CD14-positive monocyte (primary cell): ENCODE measurements at regions not wholly inside any gene's neighbourhood (a gene's known extent, or its start where the extent isn't known, plus 50 kb on each side); places are given as distances from the start of the nearest gene placed in this dataset.

Experiments used
- DNase-seq, 3 donors: peaks; one replicate each; pipeline ENCODE4 v3.0.0-alpha.2; 2011 to 2022
- H2AFZ ChIP-seq: 2 replicates; pipeline ENCODE4 v1.6.0; 2012; ENCODE audit warnings: mild to moderate bottlenecking, low read depth, low read length, inconsistent platforms; ENCODE audit not compliant: insufficient read depth, poor library complexity, severe bottlenecking
- H3K27ac ChIP-seq, 2 donors: 1 replicate in 1 of 2; 2 replicates in 1 of 2; pipeline ENCODE4 v1.5.1; 2012 to 2013; ENCODE audit warnings: low read length in 2 of 2, control low read depth in 1 of 2, inconsistent platforms in 1 of 2, low read depth in 1 of 2, mild to moderate bottlenecking in 1 of 2
- H3K27me3 ChIP-seq, 2 donors: one replicate each; pipeline versions ENCODE4 v1.6.0 to v1.6.1; 2011 to 2013; ENCODE audit warnings: low read length in 2 of 2; ENCODE audit not compliant: control insufficient read depth in 2 of 2, insufficient read depth in 2 of 2
- H3K36me3 ChIP-seq, 2 donors: replicated peaks in 1 of 2; 1 replicate in 1 of 2; 2 replicates in 1 of 2; pipeline versions ENCODE4 v1.5.1 to v1.6.1; 2012 to 2013; ENCODE audit warnings: low read length in 2 of 2, control low read depth in 1 of 2, inconsistent platforms in 1 of 2, mild to moderate bottlenecking in 1 of 2; ENCODE audit not compliant: insufficient read depth in 2 of 2, control insufficient read depth in 1 of 2
- H3K4me1 ChIP-seq, 2 donors: 1 replicate in 1 of 2; 2 replicates in 1 of 2; pipeline versions ENCODE4 v1.5.1 to v1.6.1; 2012 to 2013; ENCODE audit warnings: low read length in 2 of 2, control low read depth in 1 of 2, inconsistent platforms in 1 of 2, mild to moderate bottlenecking in 1 of 2, moderate library complexity in 1 of 2; ENCODE audit not compliant: insufficient read depth in 2 of 2, control insufficient read depth in 1 of 2
- H3K4me2 ChIP-seq: replicated peaks from 2 replicates; pipeline ENCODE3; 2012; ENCODE audit warnings: low read length, moderate library complexity, mild to moderate bottlenecking; ENCODE audit not compliant: poor library complexity, severe bottlenecking; ENCODE audit errors: extremely low read depth
- H3K4me3 ChIP-seq, 3 experiments: fragments of 200-600 bp in 1 of 3; sonication (generic) in 1 of 3; replicated peaks in 1 of 3; 1 replicate in 2 of 3; 2 replicates in 1 of 3; pipeline ENCODE4 v1.5.1; 2011 to 2013; ENCODE audit warnings: low read length in 3 of 3, mild to moderate bottlenecking in 3 of 3, control low read depth in 2 of 3, low read depth in 2 of 3, inconsistent platforms in 1 of 3, moderate library complexity in 1 of 3
- H3K79me2 ChIP-seq: 2 replicates; pipeline ENCODE4 v1.6.0; 2012; ENCODE audit warnings: mild to moderate bottlenecking, control low read depth, inconsistent platforms, low read length, moderate library complexity; ENCODE audit not compliant: insufficient read depth
- H3K9ac ChIP-seq: 2 replicates; pipeline ENCODE4 v1.6.0; 2017; ENCODE audit warnings: low read length, mild to moderate bottlenecking; ENCODE audit not compliant: insufficient read depth, poor library complexity, severe bottlenecking
- H3K9me3 ChIP-seq, 2 donors: replicated peaks in 1 of 2; 1 replicate in 1 of 2; 2 replicates in 1 of 2; pipeline versions ENCODE4 v1.5.1 to v1.6.1; 2012 to 2013; ENCODE audit warnings: low read length in 2 of 2, control low read depth in 1 of 2; ENCODE audit not compliant: control insufficient read depth in 1 of 2, insufficient read depth in 1 of 2
- H4K20me1 ChIP-seq: 2 replicates; pipeline ENCODE4 v1.6.0; 2012; ENCODE audit warnings: mild to moderate bottlenecking, low read length, control low read depth, moderate library complexity; ENCODE audit not compliant: insufficient read depth
- H3K27ac Mint-ChIP-seq, 7 donors: one replicate each; pipeline ENCODE4 v1.8.0; 2020; ENCODE audit warnings: mild to moderate bottlenecking in 7 of 7, mixed read lengths in 7 of 7, moderate library complexity in 6 of 7, inconsistent platforms in 2 of 7
- H3K27me3 Mint-ChIP-seq, 3 donors: one replicate each; pipeline ENCODE4 v1.8.0; 2021 to 2022; ENCODE audit warnings: low read depth in 3 of 3, mild to moderate bottlenecking in 3 of 3, mixed read lengths in 3 of 3, moderate library complexity in 3 of 3, inconsistent platforms in 1 of 3
- H3K36me3 Mint-ChIP-seq, 2 donors: one replicate each; pipeline ENCODE4 v1.8.0; 2020; ENCODE audit warnings: mixed read lengths in 2 of 2, inconsistent platforms in 1 of 2, mild to moderate bottlenecking in 1 of 2
- H3K4me1 Mint-ChIP-seq: one replicate; pipeline ENCODE4 v1.8.0; 2020; ENCODE audit warnings: mild to moderate bottlenecking, mixed read lengths
- H3K4me3 Mint-ChIP-seq, 2 donors: one replicate each; pipeline ENCODE4 v1.8.0; 2020; ENCODE audit warnings: mild to moderate bottlenecking in 2 of 2, mixed read lengths in 2 of 2, moderate library complexity in 1 of 2
- H3K9me3 Mint-ChIP-seq, 7 donors: one replicate each; pipeline ENCODE4 v1.8.0; 2020 to 2022; ENCODE audit warnings: mixed read lengths in 7 of 7, mild to moderate bottlenecking in 6 of 7, moderate library complexity in 6 of 7, inconsistent platforms in 2 of 7
- CTCF ChIP-seq: fragments of 200-600 bp; IDR thresholded peaks from one replicate; pipeline ENCODE4 v1.8.0; 2022; ENCODE audit warnings: antibody characterized with exemption, mild to moderate bottlenecking
- WGBS: methylation state at CpG from one replicate; pipeline ENCODE4 v1.1.5; 2013; ENCODE audit warnings: missing lambda C conversion rate; ENCODE audit not compliant: insufficient coverage; 5-methylcytosine and 5-hydroxymethylcytosine counted together
- intact Hi-C, 2 donors: fragments of 100-400 bp; cut with micrococcal nuclease; formaldehyde crosslinking; loops; one replicate each; pipeline versions ENCODE4 v1.15.0 to v1.15.1; 2023

DNA sequence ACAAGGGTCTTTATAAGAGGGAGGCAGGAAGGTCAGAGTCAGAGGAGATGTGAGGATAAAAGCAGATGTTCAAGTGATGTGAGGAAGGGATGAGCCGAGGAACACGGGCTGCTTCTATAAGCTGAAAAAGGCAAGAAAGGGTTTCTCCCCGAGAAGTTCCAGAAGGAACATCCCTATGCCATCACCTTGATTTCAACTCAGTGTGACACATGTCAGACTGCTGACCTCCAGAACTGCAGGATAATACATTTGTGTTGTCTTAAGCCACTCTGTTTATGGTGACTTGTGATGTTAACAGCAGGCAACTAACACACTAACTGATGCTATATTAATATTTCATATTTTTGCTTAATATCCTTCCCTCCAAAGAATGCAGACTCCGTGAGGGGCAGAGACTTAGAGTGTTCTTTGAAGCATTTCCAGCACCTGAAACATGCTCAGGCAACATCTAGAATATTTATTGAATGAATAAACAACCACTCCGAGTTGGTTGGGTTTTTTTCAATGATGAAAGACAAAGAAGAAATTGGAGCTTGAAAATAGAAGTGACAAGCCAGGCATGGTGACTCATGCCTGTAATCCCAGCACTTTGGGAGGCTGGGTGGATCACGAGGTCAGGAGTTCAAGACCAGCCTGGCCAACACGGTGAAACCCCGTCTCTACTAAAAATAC lies 77.6 kb upstream of the ADRA1B start:
- Mint-ChIP-seq H3K4me1 (no peaks in the 10 kb centered on the region), H3K27ac (no peak overlapping the region), H3K9me3 (peaks cover 0 to 4% (median 0%) of the 10 kb centered on the region in 7 donors), H3K27me3 (peaks cover 1 to 3% (median 2%) of the 10 kb centered on the region in 3 donors), H3K36me3 (no peaks in the 10 kb centered on the region), H3K4me3 (no peak overlapping the region)
- H3K4me2 ChIP-seq, result no peak overlapping the region
- no peak overlapping the region for H3K27ac ChIP-seq
- H3K27me3 ChIP-seq, result no peaks in the 10 kb centered on the region
- H3K9me3 ChIP-seq, result no peaks in the 10 kb centered on the region
- intact Hi-C loops, result no loop called here
- H3K9ac ChIP-seq, result no peak overlapping the region
- no peaks in the 10 kb centered on the region for H3K79me2 ChIP-seq
- no peak overlapping the region for H3K4me3 ChIP-seq
- 93% methylated on average over 3 of the region's 8 CpGs for WGBS
- no peak for TF ChIP-seq CTCF
- H3K4me1 ChIP-seq, result no peaks in the 10 kb centered on the region
- no peaks in the 10 kb centered on the region for H3K36me3 ChIP-seq
- no peak overlapping the region for H2AFZ ChIP-seq
- no peak for DNase-seq
- H4K20me1 ChIP-seq, result no peaks in the 10 kb centered on the region

DNA sequence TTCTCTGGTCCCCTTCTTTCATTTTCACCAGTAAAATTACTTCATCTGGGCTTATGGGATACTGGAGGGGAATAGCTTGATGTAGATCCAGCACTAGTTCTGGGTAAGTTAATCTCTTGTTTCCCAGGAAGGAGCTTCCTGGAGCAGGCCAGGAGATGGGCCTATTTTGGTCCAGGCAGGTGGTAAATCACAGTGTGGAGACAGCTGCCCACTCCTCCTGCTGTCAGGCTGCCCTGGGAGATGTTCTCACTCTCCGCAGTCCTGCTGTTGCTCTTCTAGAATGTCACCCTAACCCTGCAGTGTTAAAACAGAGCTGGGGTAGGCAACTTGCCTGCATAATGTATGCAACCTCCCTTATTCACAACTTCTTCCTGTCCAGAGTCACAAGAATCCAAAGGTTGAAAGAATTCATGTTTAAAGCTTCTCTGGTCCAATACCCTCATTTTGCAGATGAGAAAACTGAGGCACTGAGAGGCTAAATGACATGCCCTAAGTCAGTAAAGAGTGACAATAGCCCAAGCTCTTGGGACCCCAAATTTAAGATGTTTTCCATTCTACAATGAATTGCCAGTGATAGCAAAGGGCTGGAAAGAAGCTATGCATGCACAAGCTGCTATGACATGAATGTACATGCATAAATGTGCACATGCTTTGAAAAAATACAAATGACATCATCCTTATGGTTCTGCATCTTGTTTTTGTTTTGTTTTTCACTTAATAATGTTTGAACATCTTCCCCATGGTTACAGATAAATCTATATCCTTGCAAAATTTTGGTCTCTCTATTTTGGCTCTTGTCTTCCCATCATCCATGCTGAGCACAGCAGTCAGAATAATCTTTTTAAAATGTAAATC lies 71.8 kb upstream of the ADRA1B start:
- no peak overlapping the region for H3K4me3 Mint-ChIP-seq
- no peak overlapping the region for H3K27ac Mint-ChIP-seq
- H3K79me2 ChIP-seq, result no peaks in the 10 kb centered on the region
- no peaks in the 10 kb centered on the region for H3K27me3 ChIP-seq
- no peak overlapping the region for H3K27ac ChIP-seq
- no peaks in the 10 kb centered on the region for H3K36me3 ChIP-seq
- no peaks in the 10 kb centered on the region for H4K20me1 ChIP-seq
- no peaks in the 10 kb centered on the region for H3K9me3 ChIP-seq
- no peak overlapping the region for H3K4me2 ChIP-seq
- H3K9ac ChIP-seq, result no peak overlapping the region
- intact Hi-C loops, result no loop called here
- DNase-seq, result no peak
- WGBS, result 100% methylated on average over 1 of the region's 1 CpG
- no peaks in the 10 kb centered on the region for H3K9me3 Mint-ChIP-seq
- no peak overlapping the region for H2AFZ ChIP-seq
- H3K27me3 Mint-ChIP-seq, result peaks cover 0 to 6% (median 3%) of the 10 kb centered on the region in 3 donors
- H3K36me3 Mint-ChIP-seq, result no peaks in the 10 kb centered on the region
- TF ChIP-seq CTCF, result no peak
- H3K4me1 Mint-ChIP-seq, result no peaks in the 10 kb centered on the region
- no peak overlapping the region for H3K4me3 ChIP-seq
- H3K4me1 ChIP-seq, result no peaks in the 10 kb centered on the region
